A549 (cell line): ENCODE measurements at regions not wholly inside any gene's neighbourhood (a gene's known extent, or its start where the extent isn't known, plus 50 kb on each side); places are given as distances from the start of the nearest gene placed in this dataset.

Source experiments
- ATAC-seq, 2 experiments: fragments of 200-7000 bp in 1 of 2; fragments of >200 bp in 1 of 2; cut with Nextera tagmentation in 1 of 2; cut with Tn5 transposase in 1 of 2; 3 replicates each; pipeline versions ENCODE4 v1.8.0 to v1.9.1; 2018 to 2020; ENCODE audit warnings: mild to moderate bottlenecking in 1 of 2, moderate library complexity in 1 of 2
- CTCF ChIA-PET: fragments of 300-600 bp; sonication (Branson Sonifier 250); formaldehyde crosslinking; extraction: SDS; loops from one replicate; lab custom pipeline; 2021; ENCODE audit warnings: antibody characterized with exemption, inconsistent platforms; lab: Yijun Ruan, JAX
- POLR2A ChIA-PET: fragments of 350-600 bp; formaldehyde crosslinking; extraction: SDS; loops from one replicate; lab custom pipeline; 2021; ENCODE audit warnings: antibody characterized with exemption, inconsistent platforms; lab: Yijun Ruan, JAX
- DNase-seq, 2 experiments: peaks; one replicate each; pipeline versions ENCODE4 v3.0.0 to v3.0.0-alpha.2; 2011 to 2016; ENCODE audit warnings: low read depth in 1 of 2, low spot score in 1 of 2
- FAIRE-seq: peaks from 2 replicates; lab custom pipeline; 2011; peaks lifted over from hg19 to GRCh38; lab: Jason Lieb, UNC
- H3K27ac ChIP-seq, 2 experiments: fragments of >200 bp; sonication (Bioruptor Twin); formaldehyde crosslinking; 3 replicates each; pipeline ENCODE4 v1.5.1; 2016 to 2017
- H3K4me1 ChIP-seq: fragments of >200 bp; sonication (Bioruptor Twin); formaldehyde crosslinking; 3 replicates; pipeline ENCODE4 v1.6.1; 2016
- H3K4me2 ChIP-seq: fragments of >200 bp; sonication (Bioruptor Twin); formaldehyde crosslinking; 3 replicates; pipeline ENCODE4 v1.6.1; 2016
- H3K4me3 ChIP-seq: fragments of >200 bp; sonication (Bioruptor Twin); formaldehyde crosslinking; 3 replicates; pipeline ENCODE4 v1.5.1; 2016
- H3K9me3 ChIP-seq: fragments of >200 bp; sonication (Bioruptor Twin); formaldehyde crosslinking; 3 replicates; pipeline ENCODE4 v1.6.1; 2016
- BHLHE40 ChIP-seq: IDR thresholded peaks from 2 replicates; pipeline ENCODE4 v1.6.1; 2012; ENCODE audit warnings: low read depth, low read length, inconsistent platforms
- CBX2 ChIP-seq: fragments of 200-600 bp; sonication (generic); IDR thresholded peaks from 2 replicates; pipeline ENCODE4 v1.6.1; 2016; ENCODE audit warnings: low read depth, mild to moderate bottlenecking, borderline replicate concordance
- CBX8 ChIP-seq: fragments of 200-600 bp; sonication (generic); IDR thresholded peaks from 2 replicates; pipeline ENCODE4 v1.6.1; 2016
- CEBPB ChIP-seq, 2 experiments: fragments of >200 bp in 1 of 2; sonication (Bioruptor Twin) in 1 of 2; formaldehyde crosslinking in 1 of 2; IDR thresholded peaks; 2 replicates each; pipeline ENCODE4 v1.6.1; 2012 to 2016
- EHF ChIP-seq: fragments of 250-450 bp; sonication (Bioruptor Pico); IDR thresholded peaks from 2 replicates; pipeline ENCODE4 v1.5.0; 2020; ENCODE audit warnings: mild to moderate bottlenecking
- FOSB ChIP-seq: fragments of 250-450 bp; sonication (Bioruptor Pico); IDR thresholded peaks from 2 replicates; pipeline ENCODE4 v1.5.0; 2020; ENCODE audit warnings: mild to moderate bottlenecking, moderate library complexity
- HOXB13 ChIP-seq: fragments of 250-450 bp; sonication (Bioruptor Pico); IDR thresholded peaks from 2 replicates; pipeline ENCODE4 v1.5.0; 2020; ENCODE audit warnings: low read depth, mild to moderate bottlenecking, moderate library complexity
- KDM1A ChIP-seq: fragments of 200-600 bp; sonication (generic); IDR thresholded peaks from 2 replicates; pipeline ENCODE4 v1.6.1; 2016; ENCODE audit warnings: low read depth, mild to moderate bottlenecking
- MAZ ChIP-seq: fragments of 150-350 bp; IDR thresholded peaks from 2 replicates; pipeline ENCODE4 v1.6.1; 2014; ENCODE audit warnings: antibody characterized with exemption, low read depth, low read length, borderline replicate concordance
- MYC ChIP-seq: IDR thresholded peaks from 2 replicates; pipeline ENCODE4 v1.6.1; 2012; ENCODE audit warnings: mild to moderate bottlenecking, inconsistent platforms, low read length, improper control_type of control experiment, borderline replicate concordance
- NPAS2 ChIP-seq: fragments of 250-450 bp; sonication (Bioruptor Pico); IDR thresholded peaks from 2 replicates; pipeline ENCODE4 v1.8.0; 2022; ENCODE audit warnings: mild to moderate bottlenecking, moderate library complexity, borderline replicate concordance
- NR3C1 ChIP-seq: fragments of >200 bp; sonication (Bioruptor Twin); formaldehyde crosslinking; IDR thresholded peaks from 3 replicates; pipeline ENCODE4 v1.6.1; 2017
- POLR2A ChIP-seq: IDR thresholded peaks from 2 replicates; pipeline ENCODE4 v1.6.1; 2012; ENCODE audit warnings: mild to moderate bottlenecking, low read length
- POLR2AphosphoS2 ChIP-seq: conservative IDR thresholded peaks from 2 replicates; pipeline ENCODE4 v1.6.1; 2012; ENCODE audit warnings: low read length, improper control_type of control experiment, inconsistent platforms
- RCOR1 ChIP-seq: fragments of 150-350 bp; IDR thresholded peaks from 2 replicates; pipeline ENCODE4 v1.6.1; 2014; ENCODE audit warnings: antibody characterized with exemption, low read length, low read depth
- RNF2 ChIP-seq: fragments of 200-600 bp; sonication (generic); IDR thresholded peaks from 2 replicates; pipeline ENCODE4 v1.6.1; 2016; ENCODE audit warnings: low read depth, mild to moderate bottlenecking, antibody characterized with exemption, moderate library complexity, borderline replicate concordance
- SMC3 ChIP-seq: fragments of >200 bp; sonication (Bioruptor Twin); formaldehyde crosslinking; IDR thresholded peaks from 3 replicates; pipeline ENCODE4 v1.6.1; 2018; ENCODE audit warnings: inconsistent platforms
- TP53 ChIP-seq: fragments of 250-450 bp; sonication (Bioruptor Pico); IDR thresholded peaks from 2 replicates; pipeline ENCODE4 v1.5.0; 2021; ENCODE audit warnings: mild to moderate bottlenecking, moderate library complexity
- ZC3H11A ChIP-seq: fragments of 450-650 bp; IDR thresholded peaks from 2 replicates; pipeline ENCODE4 v1.6.1; 2014; ENCODE audit warnings: antibody characterized with exemption, mild to moderate bottlenecking
- ZNF302 ChIP-seq: fragments of 250-450 bp; sonication (Bioruptor Pico); IDR thresholded peaks from 2 replicates; pipeline ENCODE4 v1.9.0; 2021; ENCODE audit warnings: inconsistent platforms, mild to moderate bottlenecking, moderate library complexity
- WGBS: methylation state at CpG from one replicate; pipeline ENCODE4 v1.1.6; 2017; ENCODE audit errors: missing lambda C conversion rate; 5-methylcytosine and 5-hydroxymethylcytosine counted together
- TF ChIP-seq, protein P1 (sequence below): fragments of >200 bp; sonication (Bioruptor Twin); formaldehyde crosslinking; IDR thresholded peaks from 2 replicates; pipeline ENCODE4 v1.6.1; 2016
- TF ChIP-seq, protein P2 (sequence below): IDR thresholded peaks from 2 replicates; pipeline ENCODE4 v1.6.1; 2012; ENCODE audit warnings: low read depth, borderline replicate concordance
- TF ChIP-seq, protein P3 (sequence below): fragments of >200 bp; sonication (Bioruptor Twin); formaldehyde crosslinking; IDR thresholded peaks from 3 replicates; pipeline ENCODE4 v1.6.1; 2016

DNA sequence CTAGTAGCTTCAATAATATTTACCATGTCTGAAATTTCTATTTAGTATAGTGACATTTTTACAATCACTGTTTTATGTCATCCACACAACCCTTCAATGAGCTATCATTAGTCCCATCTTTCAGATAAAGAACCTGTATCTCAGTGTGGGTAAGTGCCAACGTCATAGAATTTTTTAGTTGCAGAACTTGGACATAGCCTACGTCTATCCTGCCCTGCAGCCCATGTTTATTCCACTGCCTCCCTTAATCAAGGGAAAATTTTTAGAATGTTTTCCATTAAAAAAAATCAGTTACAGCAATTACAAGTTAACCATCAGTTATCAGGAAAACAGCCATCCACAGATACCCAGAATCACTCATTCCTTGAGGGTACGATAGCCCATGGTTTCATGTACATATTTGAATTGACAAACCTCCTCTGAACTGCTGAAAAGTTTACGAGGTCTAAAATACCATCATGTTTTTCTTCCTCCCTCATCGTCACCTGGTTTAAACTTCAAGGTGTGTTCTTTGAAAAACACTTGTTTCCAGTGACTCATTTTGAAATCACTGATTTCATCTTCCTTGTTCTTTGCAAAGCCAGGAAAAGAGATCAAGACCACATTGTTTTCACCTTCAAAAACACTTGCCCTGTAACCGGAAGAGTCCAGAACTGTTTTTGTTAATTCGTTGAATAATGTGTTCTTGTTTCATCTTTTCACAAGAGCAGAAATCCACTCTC is 100.9 kb downstream of the FAM76B start:
- FAIRE-seq: no peak
- ATAC-seq: no peak
- 39% methylated on average over 7 of the region's 7 CpGs for WGBS
- CTCF ChIA-PET: no interaction called here
- no peaks in the 10 kb centered on the region for H3K9me3 ChIP-seq
- H3K27ac ChIP-seq: no peak overlapping the region
- H3K4me1 ChIP-seq: no peaks in the 10 kb centered on the region
- no peak overlapping the region for H3K4me3 ChIP-seq
- TF ChIP-seq POLR2A: no peak
- TF ChIP-seq MAZ: no peak
- no peak for TF ChIP-seq HOXB13
- TF ChIP-seq, all 56 proteins: peak for 0
- no peak for DNase-seq
- no peak overlapping the region for H3K4me2 ChIP-seq
- POLR2A ChIA-PET: interaction anchor here (0.7 kb wide), 1 partner anchor 20 kb away, joined by 3 read pairs; no protein-coding TSS in a partner anchor

DNA sequence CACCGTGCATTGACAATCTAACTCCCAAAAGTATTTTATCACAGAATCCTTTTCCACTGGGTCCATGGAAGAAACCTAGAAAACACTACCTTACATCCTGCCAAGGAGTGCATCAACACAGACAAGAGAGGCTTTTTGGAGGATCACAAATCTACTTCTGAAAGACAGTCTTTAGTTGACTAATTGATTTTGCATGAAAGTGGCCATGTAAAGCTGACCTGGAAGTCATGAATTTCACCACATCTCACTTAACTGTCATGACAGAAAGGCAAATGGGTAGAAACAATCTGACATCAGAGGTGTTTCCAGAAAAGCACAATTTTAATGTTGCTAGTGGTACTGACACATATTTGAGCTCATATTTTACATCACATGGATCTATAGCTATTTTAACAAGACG is 101.6 kb downstream of the FAM76B start:
- ATAC-seq: no peak
- Histone ChIP-seq H3K4me1 (no peaks in the 10 kb centered on the region), H3K4me3 (no peak overlapping the region), H3K27ac (no peak overlapping the region), H3K9me3 (no peaks in the 10 kb centered on the region), H3K4me2 (no peak overlapping the region)
- ChIA-PET POLR2A (no interaction called here), CTCF (no interaction called here)
- TF ChIP-seq SMC3 (no peak), RCOR1 (no peak), BHLHE40 (no peak), TP53 (CRISPR knock-in tag) (no peak), POLR2A (no peak), MYC (no peak), NPAS2 (CRISPR knock-in tag) (no peak), ZNF302 (CRISPR knock-in tag) (no peak), EHF (no peak), ZC3H11A (no peak), CBX8 (no peak), POLR2AphosphoS2 (no peak), NR3C1 (no peak), RNF2 (no peak), FOSB (no peak)
- TF ChIP-seq, protein P1, sequence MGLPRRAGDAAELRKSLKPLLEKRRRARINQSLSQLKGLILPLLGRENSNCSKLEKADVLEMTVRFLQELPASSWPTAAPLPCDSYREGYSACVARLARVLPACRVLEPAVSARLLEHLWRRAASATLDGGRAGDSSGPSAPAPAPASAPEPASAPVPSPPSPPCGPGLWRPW: no peak
- TF ChIP-seq, protein P2, sequence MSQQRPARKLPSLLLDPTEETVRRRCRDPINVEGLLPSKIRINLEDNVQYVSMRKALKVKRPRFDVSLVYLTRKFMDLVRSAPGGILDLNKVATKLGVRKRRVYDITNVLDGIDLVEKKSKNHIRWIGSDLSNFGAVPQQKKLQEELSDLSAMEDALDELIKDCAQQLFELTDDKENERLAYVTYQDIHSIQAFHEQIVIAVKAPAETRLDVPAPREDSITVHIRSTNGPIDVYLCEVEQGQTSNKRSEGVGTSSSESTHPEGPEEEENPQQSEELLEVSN: no peak
- FAIRE-seq: no peak
- 42% methylated on average over 2 of the region's 2 CpGs for WGBS
- no peak for DNase-seq

DNA sequence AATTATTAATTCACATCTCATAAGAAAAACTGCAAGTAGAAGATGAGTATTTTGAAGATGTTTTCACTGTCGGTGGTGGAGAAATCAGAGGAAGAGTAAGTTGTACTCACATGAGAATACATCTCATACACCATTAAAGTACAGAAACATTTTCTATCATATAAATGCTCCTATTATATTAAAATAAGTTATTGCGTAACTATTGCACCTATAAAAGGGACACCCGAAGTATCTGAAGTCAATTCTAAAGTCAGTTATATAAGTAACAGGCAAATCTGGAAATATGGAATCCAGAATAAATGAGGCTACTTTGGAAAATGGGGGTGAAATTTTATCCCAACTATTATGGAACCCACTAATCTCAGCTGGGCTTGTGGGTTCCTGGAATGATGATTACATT is 103.3 kb downstream of the FAM76B start:
- no peak overlapping the region for H3K27ac ChIP-seq
- ATAC-seq (no peak), DNase-seq (no peak), FAIRE-seq (no peak)
- H3K4me1 ChIP-seq: no peaks in the 10 kb centered on the region; the same call in 2 of the 3 replicates
- no peaks in the 10 kb centered on the region for H3K9me3 ChIP-seq
- CTCF ChIA-PET: no interaction called here
- H3K4me2 ChIP-seq: no peak overlapping the region
- POLR2A ChIA-PET: no interaction called here
- WGBS: 81% methylated on average over 3 of the region's 3 CpGs
- H3K4me3 ChIP-seq: no peak overlapping the region
- TF ChIP-seq CEBPB (IDR thresholded peaks at IDR 0.05): 0 out of 4 replicates have a peak, but pooled peaks have one; percentile 12 to 26
- TF ChIP-seq CBX2: no peak

DNA sequence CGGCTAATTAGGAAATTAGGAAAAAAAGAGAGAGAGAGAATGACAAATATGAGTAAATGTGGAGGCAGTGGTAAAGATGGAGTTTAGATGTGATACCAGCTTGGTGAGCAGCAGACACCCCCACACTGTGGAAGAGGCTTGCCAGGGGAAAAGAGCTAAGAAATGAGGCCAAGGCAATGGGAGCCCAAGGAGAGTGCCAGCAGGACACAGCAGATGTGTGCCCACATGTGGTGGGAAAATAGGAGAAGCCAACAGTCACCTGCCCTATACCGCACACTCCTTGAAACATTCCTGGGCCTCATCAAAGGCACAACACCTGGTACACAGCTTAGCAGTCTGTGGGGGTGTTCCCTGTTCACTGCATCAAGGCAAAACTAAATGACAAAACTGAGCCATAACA is 104.9 kb downstream of the FAM76B start:
- no peak overlapping the region for H3K4me3 ChIP-seq
- ChIA-PET CTCF (interaction anchor here (1.4 kb wide), 1 partner anchor 20 kb away, joined by 5 read pairs; no protein-coding TSS in a partner anchor), POLR2A (no interaction called here)
- H3K27ac ChIP-seq: no peak overlapping the region
- WGBS: 83% methylated on average over 2 of the region's 2 CpGs
- FAIRE-seq (no peak), ATAC-seq (no peak), DNase-seq (no peak)
- TF ChIP-seq NR3C1 (no peak), KDM1A (no peak)
- TF ChIP-seq, protein P3, sequence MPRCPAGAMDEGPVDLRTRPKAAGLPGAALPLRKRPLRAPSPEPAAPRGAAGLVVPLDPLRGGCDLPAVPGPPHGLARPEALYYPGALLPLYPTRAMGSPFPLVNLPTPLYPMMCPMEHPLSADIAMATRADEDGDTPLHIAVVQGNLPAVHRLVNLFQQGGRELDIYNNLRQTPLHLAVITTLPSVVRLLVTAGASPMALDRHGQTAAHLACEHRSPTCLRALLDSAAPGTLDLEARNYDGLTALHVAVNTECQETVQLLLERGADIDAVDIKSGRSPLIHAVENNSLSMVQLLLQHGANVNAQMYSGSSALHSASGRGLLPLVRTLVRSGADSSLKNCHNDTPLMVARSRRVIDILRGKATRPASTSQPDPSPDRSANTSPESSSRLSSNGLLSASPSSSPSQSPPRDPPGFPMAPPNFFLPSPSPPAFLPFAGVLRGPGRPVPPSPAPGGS: no peak
- H3K4me2 ChIP-seq: no peak overlapping the region
- peaks cover 15% of the 10 kb centered on the region; the same call in 2 of the 3 replicates for H3K4me1 ChIP-seq
- no peaks in the 10 kb centered on the region for H3K9me3 ChIP-seq
